NCI-H69 (cell line): ENCODE measurements at regions not wholly inside any gene's neighbourhood (a gene's known extent, or its start where the extent isn't known, plus 50 kb on each side); places are given as distances from the start of the nearest gene placed in this dataset.
"Not testable (repeated sequence)": the region's sequence is repeated elsewhere in the genome, so short reads cannot be mapped to it uniquely, and the experiment has no call there.

Source experiments
- DNase-seq: peaks from one replicate; lab custom pipeline; 2025; lab: John Stamatoyannopoulos, UW

- no peak for DNase-seq
Measured at GRCh38 chr6:6812427-6812826, 223.9 kb downstream of the LY86 start.

- DNase-seq, result no peak
Measured at GRCh38 chr6:6815732-6816131, 227.2 kb downstream of the LY86 start.

GRCh38 chr6:6816716-6817115 is 228.2 kb downstream of the LY86 start:
- no peak for DNase-seq

GRCh38 chr6:6818078-6818639 is 229.6 kb downstream of the LY86 start:
- DNase-seq, result no peak

- DNase-seq, result peak; percentile 93
Measured at GRCh38 chr6:6820641-6821238, 232.2 kb downstream of the LY86 start.

GRCh38 chr6:6821639-6822261 is 233.2 kb downstream of the LY86 start:
- no peak for DNase-seq

GRCh38 chr6:6823030-6823429 is 234.5 kb downstream of the LY86 start:
- DNase-seq, result no peak

- no peak for DNase-seq
Measured at GRCh38 chr6:6823568-6824224, 235.2 kb downstream of the LY86 start.

- DNase-seq, result no peak
Measured at GRCh38 chr6:6824381-6824780, 235.9 kb downstream of the LY86 start.

- DNase-seq, result peak; percentile 56
Measured at GRCh38 chr6:6825193-6825784, 236.8 kb downstream of the LY86 start.

- no peak for DNase-seq
Measured at GRCh38 chr6:6826095-6826901, 237.8 kb downstream of the LY86 start.

GRCh38 chr6:6826961-6827360 is 238.4 kb downstream of the LY86 start:
- no peak for DNase-seq

GRCh38 chr6:6829872-6830685 is 241.6 kb downstream of the LY86 start:
- DNase-seq, result no peak

GRCh38 chr6:6830686-6831063 is 242.2 kb downstream of the LY86 start:
- DNase-seq, result not testable (repeated sequence)

- DNase-seq, result no peak
Measured at GRCh38 chr6:6832439-6832838, 243.9 kb downstream of the LY86 start.

- peak; percentile 74 for DNase-seq
Measured at GRCh38 chr6:6834356-6835222, 246.1 kb downstream of the LY86 start.

GRCh38 chr6:6835223-6835503 is 246.6 kb downstream of the LY86 start:
- DNase-seq, result no peak

GRCh38 chr6:6836609-6837406 is 248.3 kb downstream of the LY86 start:
- DNase-seq, result no peak

GRCh38 chr6:6837541-6838080 is 249.1 kb downstream of the LY86 start:
- DNase-seq, result no peak
